Activated CD4-positive, alpha-beta T cell treated with anti-CD3 and anti-CD28 coated beads for 36 hours (primary cell): ENCODE measurements at regions not wholly inside any gene's neighbourhood (a gene's known extent, or its start where the extent isn't known, plus 50 kb on each side); places are given as distances from the start of the nearest gene placed in this dataset.

Experiments used
- ATAC-seq: fragments of 200-7000 bp; cut with Tn5 transposase; one replicate; pipeline ENCODE4 v1.10.0; 2021; ENCODE audit warnings: mild to moderate bottlenecking, moderate library complexity
- CTCF ChIA-PET: fragments of 350-600 bp; sonication (Branson Sonifier 250); formaldehyde crosslinking; loops from one replicate; lab custom pipeline; 2021; ENCODE audit warnings: antibody characterized with exemption; lab: Charles Lee
- POLR2A ChIA-PET: fragments of 350-600 bp; sonication (Branson Sonifier 250); formaldehyde crosslinking; loops from one replicate; lab custom pipeline; 2021; ENCODE audit warnings: antibody characterized with exemption, inconsistent platforms; lab: Charles Lee
- DNase-seq: peaks from one replicate; pipeline ENCODE4 v3.0.0-alpha.2; 2020
- H3K27ac Mint-ChIP-seq: one replicate; pipeline ENCODE4 v1.8.0; 2021; ENCODE audit warnings: mixed read lengths
- H3K27me3 Mint-ChIP-seq: one replicate; pipeline ENCODE4 v1.8.0; 2021; ENCODE audit warnings: mixed read lengths
- H3K36me3 Mint-ChIP-seq: one replicate; pipeline ENCODE4 v1.8.0; 2021; ENCODE audit warnings: low read depth, mixed read lengths
- H3K4me1 Mint-ChIP-seq: one replicate; pipeline ENCODE4 v1.8.0; 2021; ENCODE audit warnings: mixed read lengths
- H3K4me3 Mint-ChIP-seq: one replicate; pipeline ENCODE4 v1.8.0; 2021; ENCODE audit warnings: mild to moderate bottlenecking, moderate library complexity, mixed read lengths
- H3K9me3 Mint-ChIP-seq: one replicate; pipeline ENCODE4 v1.8.0; 2021; ENCODE audit warnings: low read depth, mixed read lengths
- intact Hi-C, 2 experiments: fragments of 100-400 bp; cut with DNase I in 1 of 2; cut with micrococcal nuclease in 1 of 2; formaldehyde crosslinking; loops; one replicate each; pipeline versions ENCODE4 v1.14.2 to v1.15.1; 2022 to 2024; cut with DNase I, micrococcal nuclease

GRCh38 chr5:82413302-82414040 lies 135.3 kb upstream of the RPS23 start:
- CTCF ChIA-PET = interaction anchor here (1.0 kb wide), 2 partner anchors 45 to 102 kb away, joined by 3 read pairs; no protein-coding TSS in a partner anchor
- H3K36me3 Mint-ChIP-seq = no peaks in the 10 kb centered on the region
- POLR2A ChIA-PET = no interaction called here
- no peaks in the 10 kb centered on the region for H3K27me3 Mint-ChIP-seq
- no peaks in the 10 kb centered on the region for H3K9me3 Mint-ChIP-seq
- H3K4me3 Mint-ChIP-seq = no peak overlapping the region
- no peaks in the 10 kb centered on the region for H3K4me1 Mint-ChIP-seq
- no peak overlapping the region for H3K27ac Mint-ChIP-seq
- no peak for ATAC-seq
- intact Hi-C loops = no loop called here
- no peak for DNase-seq

- peaks cover 3% of the 10 kb centered on the region for H3K36me3 Mint-ChIP-seq
- ChIA-PET POLR2A (no interaction called here), CTCF (interaction anchor here (1.0 kb wide), 1 partner anchor 59 kb away, joined by 4 read pairs; no protein-coding TSS in a partner anchor)
- H3K27me3 Mint-ChIP-seq = no peaks in the 10 kb centered on the region
- H3K4me1 Mint-ChIP-seq = no peaks in the 10 kb centered on the region
- H3K9me3 Mint-ChIP-seq = peaks cover 4% of the 10 kb centered on the region
- no peak overlapping the region for H3K4me3 Mint-ChIP-seq
- intact Hi-C loops = no loop called here
- ATAC-seq = no peak
- no peak overlapping the region for H3K27ac Mint-ChIP-seq
- no peak for DNase-seq
Observed at GRCh38 chr5:82408033-82408432, 129.9 kb upstream of the RPS23 start.

GRCh38 chr5:82406205-82406773 lies 128.1 kb upstream of the RPS23 start:
- H3K36me3 Mint-ChIP-seq = peaks cover 3% of the 10 kb centered on the region
- intact Hi-C loops = no loop called here
- no peak overlapping the region for H3K4me3 Mint-ChIP-seq
- DNase-seq (no peak), ATAC-seq (no peak)
- POLR2A ChIA-PET = no interaction called here
- CTCF ChIA-PET = no interaction called here
- peaks cover 4% of the 10 kb centered on the region for H3K9me3 Mint-ChIP-seq
- H3K27me3 Mint-ChIP-seq = no peaks in the 10 kb centered on the region
- H3K27ac Mint-ChIP-seq = no peak overlapping the region
- H3K4me1 Mint-ChIP-seq = no peaks in the 10 kb centered on the region

GRCh38 chr5:82405618-82406204 lies 127.6 kb upstream of the RPS23 start:
- H3K27ac Mint-ChIP-seq = no peak overlapping the region
- H3K9me3 Mint-ChIP-seq = peaks cover 4% of the 10 kb centered on the region
- peaks cover 3% of the 10 kb centered on the region for H3K36me3 Mint-ChIP-seq
- H3K27me3 Mint-ChIP-seq = peaks cover 2% of the 10 kb centered on the region
- POLR2A ChIA-PET = no interaction called here
- no peaks in the 10 kb centered on the region for H3K4me1 Mint-ChIP-seq
- ATAC-seq (no peak), DNase-seq (no peak)
- intact Hi-C loops = no loop called here
- CTCF ChIA-PET = no interaction called here
- no peak overlapping the region for H3K4me3 Mint-ChIP-seq

- DNase-seq (no peak), ATAC-seq (no peak)
- Mint-ChIP-seq H3K4me3 (no peak overlapping the region), H3K4me1 (no peaks in the 10 kb centered on the region), H3K27ac (no peak overlapping the region), H3K36me3 (peaks cover 3% of the 10 kb centered on the region), H3K9me3 (peaks cover 4% of the 10 kb centered on the region), H3K27me3 (peaks cover 2% of the 10 kb centered on the region)
- POLR2A ChIA-PET = no interaction called here
- CTCF ChIA-PET = no interaction called here
- intact Hi-C loops = no loop called here
Observed at GRCh38 chr5:82405161-82405560, 127.0 kb upstream of the RPS23 start.

- intact Hi-C loops = no loop called here
- ChIA-PET POLR2A (no interaction called here), CTCF (no interaction called here)
- Mint-ChIP-seq H3K4me3 (no peak overlapping the region), H3K27me3 (peaks cover 2% of the 10 kb centered on the region), H3K36me3 (peaks cover 3% of the 10 kb centered on the region), H3K9me3 (peaks cover 4% of the 10 kb centered on the region), H3K4me1 (no peaks in the 10 kb centered on the region), H3K27ac (no peak overlapping the region)
- ATAC-seq (no peak), DNase-seq (no peak)
Observed at GRCh38 chr5:82404382-82404945, 126.3 kb upstream of the RPS23 start.

GRCh38 chr5:82403724-82404123 lies 125.6 kb upstream of the RPS23 start:
- intact Hi-C loops = no loop called here
- no peak overlapping the region for H3K27ac Mint-ChIP-seq
- ChIA-PET CTCF (no interaction called here), POLR2A (no interaction called here)
- ATAC-seq (no peak), DNase-seq (no peak)
- peaks cover 2% of the 10 kb centered on the region for H3K27me3 Mint-ChIP-seq
- no peak overlapping the region for H3K4me3 Mint-ChIP-seq
- H3K9me3 Mint-ChIP-seq = peaks cover 4% of the 10 kb centered on the region
- H3K36me3 Mint-ChIP-seq = peaks cover 3% of the 10 kb centered on the region
- H3K4me1 Mint-ChIP-seq = no peaks in the 10 kb centered on the region

- no peak for DNase-seq
- ChIA-PET POLR2A (no interaction called here), CTCF (no interaction called here)
- Mint-ChIP-seq H3K4me3 (no peak overlapping the region), H3K27ac (no peak overlapping the region), H3K4me1 (no peaks in the 10 kb centered on the region), H3K9me3 (peaks cover 4% of the 10 kb centered on the region), H3K27me3 (peaks cover 2% of the 10 kb centered on the region), H3K36me3 (peaks cover 3% of the 10 kb centered on the region)
- intact Hi-C loops = no loop called here
- ATAC-seq = no peak
Observed at GRCh38 chr5:82403026-82403425, 124.9 kb upstream of the RPS23 start.

- DNase-seq (no peak), ATAC-seq (no peak)
- POLR2A ChIA-PET = no interaction called here
- no peaks in the 10 kb centered on the region for H3K9me3 Mint-ChIP-seq
- intact Hi-C loops = no loop called here
- CTCF ChIA-PET = interaction anchor here (1.4 kb wide), 1 partner anchor 12 kb away, joined by 5 read pairs; no protein-coding TSS in a partner anchor
- no peak overlapping the region for H3K27ac Mint-ChIP-seq
- H3K4me1 Mint-ChIP-seq = no peaks in the 10 kb centered on the region
- H3K36me3 Mint-ChIP-seq = no peaks in the 10 kb centered on the region
- peaks cover 2% of the 10 kb centered on the region for H3K27me3 Mint-ChIP-seq
- no peak overlapping the region for H3K4me3 Mint-ChIP-seq
Observed at GRCh38 chr5:82399111-82399510, 121.0 kb upstream of the RPS23 start.

GRCh38 chr5:82397741-82398320 lies 119.7 kb upstream of the RPS23 start:
- no peak overlapping the region for H3K4me3 Mint-ChIP-seq
- CTCF ChIA-PET = no interaction called here
- no peak for DNase-seq
- peaks cover 2% of the 10 kb centered on the region for H3K27me3 Mint-ChIP-seq
- ATAC-seq = no peak
- intact Hi-C loops = no loop called here
- no peak overlapping the region for H3K27ac Mint-ChIP-seq
- no peaks in the 10 kb centered on the region for H3K4me1 Mint-ChIP-seq
- H3K9me3 Mint-ChIP-seq = no peaks in the 10 kb centered on the region
- no peaks in the 10 kb centered on the region for H3K36me3 Mint-ChIP-seq
- POLR2A ChIA-PET = no interaction called here

- CTCF ChIA-PET = no interaction called here
- Mint-ChIP-seq H3K36me3 (no peaks in the 10 kb centered on the region), H3K9me3 (no peaks in the 10 kb centered on the region), H3K4me3 (no peak overlapping the region), H3K27me3 (peaks cover 5% of the 10 kb centered on the region), H3K4me1 (no peaks in the 10 kb centered on the region), H3K27ac (no peak overlapping the region)
- POLR2A ChIA-PET = no interaction called here
- intact Hi-C loops = no loop called here
- ATAC-seq (no peak), DNase-seq (no peak)
Observed at GRCh38 chr5:82396871-82397514, 118.8 kb upstream of the RPS23 start.
